Activated naive CD8-positive, alpha-beta T cell treated with anti-CD3 and anti-CD28 coated beads, Interleukin-2, amount 10 ng/mL, durations not matched to agents 7 days and 5 days (primary cell): ENCODE measurements at regions not wholly inside any gene's neighbourhood (a gene's known extent, or its start where the extent isn't known, plus 50 kb on each side); places are given as distances from the start of the nearest gene placed in this dataset.

Experiments used
- ATAC-seq: fragments of 150-1000 bp; cut with Tn5 transposase; one replicate; pipeline ENCODE4 v1.10.0; 2021; ENCODE audit warnings: low read depth, moderate library complexity
- POLR2A ChIA-PET: fragments of 350-600 bp; sonication (Branson Sonifier 250); formaldehyde crosslinking; loops from one replicate; lab custom pipeline; 2021; ENCODE audit warnings: antibody characterized with exemption; lab: Charles Lee
- DNase-seq: peaks from one replicate; pipeline ENCODE4 v3.0.0; 2021
- H3K27ac Mint-ChIP-seq: one replicate; pipeline ENCODE4 v1.8.0; 2022; ENCODE audit warnings: mild to moderate bottlenecking, mixed read lengths
- H3K27me3 Mint-ChIP-seq: one replicate; pipeline ENCODE4 v1.8.0; 2022; ENCODE audit warnings: mild to moderate bottlenecking, moderate library complexity, mixed read lengths
- H3K36me3 Mint-ChIP-seq: one replicate; pipeline ENCODE4 v1.8.0; 2021; ENCODE audit warnings: mild to moderate bottlenecking, mixed read lengths
- H3K4me1 Mint-ChIP-seq: one replicate; pipeline ENCODE4 v1.8.0; 2021; ENCODE audit warnings: mixed read lengths
- H3K4me3 Mint-ChIP-seq: one replicate; pipeline ENCODE4 v1.8.0; 2022; ENCODE audit warnings: mild to moderate bottlenecking, moderate library complexity, mixed read lengths
- H3K9me3 Mint-ChIP-seq: one replicate; pipeline ENCODE4 v1.8.0; 2021; ENCODE audit warnings: mixed read lengths

DNA sequence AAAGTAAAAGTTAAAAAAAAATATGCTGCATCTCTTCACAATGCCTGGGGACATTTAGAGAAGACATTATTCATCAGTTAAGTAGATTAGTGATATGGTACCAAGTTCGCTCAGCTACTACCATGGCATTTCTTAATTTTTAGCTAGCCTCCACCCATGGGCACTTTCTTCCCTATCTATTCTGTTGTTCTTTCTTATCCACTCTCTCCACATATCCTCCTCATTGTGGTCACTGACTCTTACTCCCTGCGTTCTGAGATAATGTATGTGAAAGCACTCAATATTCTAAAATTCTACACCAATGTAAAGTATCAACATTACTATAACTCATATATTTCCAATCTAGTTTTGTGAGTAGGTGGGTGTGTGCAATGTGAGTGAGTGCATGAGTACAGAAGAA, 609.7 kb upstream of the DAB2 start:
- H3K9me3 Mint-ChIP-seq = peaks cover 2% of the 10 kb centered on the region
- ATAC-seq (no peak), DNase-seq (no peak)
- POLR2A ChIA-PET = no interaction called here
- H3K36me3 Mint-ChIP-seq = no peaks in the 10 kb centered on the region
- peaks cover 3% of the 10 kb centered on the region for H3K4me1 Mint-ChIP-seq
- no peak overlapping the region for H3K4me3 Mint-ChIP-seq
- H3K27ac Mint-ChIP-seq = no peak overlapping the region
- H3K27me3 Mint-ChIP-seq = peaks cover 8% of the 10 kb centered on the region

DNA sequence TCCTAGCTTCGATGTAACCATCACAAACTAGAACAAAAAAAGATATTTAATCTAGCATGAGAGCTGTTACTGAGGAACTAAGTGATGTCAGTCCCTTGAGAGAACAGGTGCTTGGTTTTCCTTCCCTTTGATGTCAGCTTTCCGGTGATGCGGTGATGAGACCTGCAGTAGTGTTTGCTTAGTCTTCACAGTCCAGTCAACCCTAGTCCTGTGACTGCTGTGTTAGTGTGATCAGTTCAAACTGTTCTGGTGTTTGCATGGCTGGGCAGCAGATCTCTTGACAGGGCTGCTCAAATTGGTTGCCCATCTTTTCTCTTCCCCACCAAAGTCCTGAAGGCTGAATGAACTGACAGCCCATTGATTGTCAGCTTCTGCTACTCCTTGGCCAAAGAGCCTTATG, 608.6 kb upstream of the DAB2 start:
- Mint-ChIP-seq H3K9me3 (peaks cover 2% of the 10 kb centered on the region), H3K4me1 (peaks cover 3% of the 10 kb centered on the region), H3K27me3 (peaks cover 8% of the 10 kb centered on the region), H3K27ac (no peak overlapping the region), H3K36me3 (no peaks in the 10 kb centered on the region), H3K4me3 (no peak overlapping the region)
- POLR2A ChIA-PET = no interaction called here
- ATAC-seq (peak; percentile 85), DNase-seq (no peak)

DNA sequence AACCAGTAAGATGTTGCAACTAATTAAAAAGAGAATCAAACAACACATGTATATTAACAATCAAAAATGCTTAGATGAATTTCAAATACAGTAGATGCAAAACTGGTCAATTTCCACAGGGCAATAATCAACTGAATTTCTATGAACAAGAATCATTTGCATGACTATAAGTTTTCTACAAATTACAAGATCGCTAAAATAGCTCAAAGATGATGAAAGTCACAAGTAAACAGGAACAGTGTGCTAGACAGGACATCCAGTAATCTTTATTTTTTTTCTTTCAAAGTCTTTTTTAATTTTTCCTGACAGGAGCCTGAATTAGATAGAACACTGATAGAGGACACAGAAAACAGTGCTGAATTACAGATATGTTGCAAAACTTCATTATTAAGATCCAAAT, 608.2 kb upstream of the DAB2 start:
- H3K27me3 Mint-ChIP-seq = peaks cover 8% of the 10 kb centered on the region

DNA sequence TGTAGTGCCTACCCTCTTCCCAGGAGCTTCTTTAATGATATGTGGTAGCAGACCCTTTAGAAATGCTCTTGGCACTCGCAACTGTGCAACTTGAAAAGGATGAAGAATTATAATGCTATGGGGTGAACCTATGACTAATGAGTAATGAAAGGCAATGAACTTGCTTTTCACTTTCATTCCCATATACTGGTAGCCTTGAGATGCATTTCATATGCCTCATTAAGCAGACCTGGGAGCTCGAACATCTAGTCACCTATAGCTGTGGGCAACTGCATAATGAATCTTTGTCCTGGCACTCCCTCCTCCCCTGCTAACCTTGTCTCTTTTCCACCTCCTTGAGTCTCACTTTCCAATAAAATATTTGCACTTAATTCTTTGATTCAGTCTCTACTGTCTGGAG, 605.9 kb upstream of the DAB2 start:
- peaks cover 3% of the 10 kb centered on the region for H3K4me1 Mint-ChIP-seq
- DNase-seq (no peak), ATAC-seq (no peak)
- H3K27ac Mint-ChIP-seq = no peak overlapping the region
- POLR2A ChIA-PET = no interaction called here
- H3K27me3 Mint-ChIP-seq = peaks cover 15% of the 10 kb centered on the region
- no peaks in the 10 kb centered on the region for H3K36me3 Mint-ChIP-seq
- no peak overlapping the region for H3K4me3 Mint-ChIP-seq
- H3K9me3 Mint-ChIP-seq = peaks cover 2% of the 10 kb centered on the region

More for the DNA sequence above, 608.2 kb upstream of the DAB2 start:
- Mint-ChIP-seq H3K27ac (no peak overlapping the region), H3K4me3 (no peak overlapping the region), H3K36me3 (no peaks in the 10 kb centered on the region), H3K9me3 (peaks cover 2% of the 10 kb centered on the region), H3K4me1 (peaks cover 3% of the 10 kb centered on the region)
- POLR2A ChIA-PET = no interaction called here
- DNase-seq = no peak
- ATAC-seq = no peak

DNA sequence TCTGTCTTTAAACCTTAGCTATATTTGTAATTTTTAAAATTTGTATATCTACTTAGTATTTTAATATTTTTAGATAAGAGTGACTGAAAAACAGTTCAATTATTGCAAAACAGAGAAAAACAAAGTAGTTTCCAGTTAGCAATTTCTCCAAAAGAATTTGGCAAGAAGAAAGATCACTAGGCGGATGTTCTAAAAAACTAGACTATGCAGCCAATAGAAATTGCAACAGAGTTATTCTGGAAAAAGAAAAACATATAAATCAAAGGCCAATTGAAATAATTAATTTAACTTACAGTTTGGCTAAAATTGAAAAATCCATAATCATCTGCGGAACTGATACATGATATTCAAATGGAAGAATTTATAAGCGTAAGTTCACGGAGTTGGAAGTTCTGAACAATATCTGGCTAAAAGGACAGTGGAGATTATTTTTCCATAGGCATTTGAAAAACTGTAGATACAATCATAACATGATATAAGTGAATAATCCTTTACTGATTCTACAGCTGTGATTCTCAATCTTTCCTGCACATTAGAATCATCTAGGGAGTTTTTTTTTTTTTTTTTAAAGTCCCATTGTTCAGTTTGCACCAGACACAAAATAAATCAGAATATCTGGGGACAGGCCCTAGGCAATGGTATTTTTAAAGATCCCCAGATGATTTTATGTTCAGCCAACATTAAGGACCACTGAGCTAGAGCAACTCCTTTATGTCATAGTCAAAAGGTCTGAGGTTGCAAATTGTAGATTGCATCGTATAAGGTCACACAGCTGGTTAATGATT, 605.1 kb upstream of the DAB2 start:
- Mint-ChIP-seq H3K27me3 (peaks cover 16% of the 10 kb centered on the region), H3K36me3 (no peaks in the 10 kb centered on the region), H3K27ac (no peak overlapping the region), H3K4me3 (no peak overlapping the region), H3K4me1 (peaks cover 3% of the 10 kb centered on the region), H3K9me3 (peaks cover 2% of the 10 kb centered on the region)
- POLR2A ChIA-PET = no interaction called here
- DNase-seq (no peak), ATAC-seq (no peak)

DNA sequence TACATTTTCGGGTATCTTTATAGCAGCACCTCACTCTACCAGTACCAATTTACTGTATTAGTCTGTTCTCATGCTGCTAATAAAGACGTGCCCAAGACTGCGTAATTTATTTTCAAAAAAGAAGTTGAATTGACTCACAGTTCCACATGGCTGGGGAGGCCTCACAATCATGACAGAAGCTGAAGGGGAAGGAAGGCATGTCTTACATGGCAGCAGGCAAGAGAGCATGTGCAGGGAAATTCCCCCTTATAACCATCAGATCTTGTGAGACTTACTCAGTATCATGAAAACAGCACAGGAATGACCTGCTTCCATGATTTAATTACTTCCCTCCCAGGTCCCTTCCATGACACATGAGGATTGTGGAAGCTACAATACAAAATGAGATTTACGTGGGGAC, 602.6 kb upstream of the DAB2 start:
- no peak for ATAC-seq
- no peak for DNase-seq
- H3K4me1 Mint-ChIP-seq = no peaks in the 10 kb centered on the region
- peaks cover 3% of the 10 kb centered on the region for H3K36me3 Mint-ChIP-seq
- H3K27ac Mint-ChIP-seq = no peak overlapping the region
- peaks cover 16% of the 10 kb centered on the region for H3K27me3 Mint-ChIP-seq
- H3K9me3 Mint-ChIP-seq = peaks cover 2% of the 10 kb centered on the region
- H3K4me3 Mint-ChIP-seq = no peak overlapping the region
- POLR2A ChIA-PET = no interaction called here

DNA sequence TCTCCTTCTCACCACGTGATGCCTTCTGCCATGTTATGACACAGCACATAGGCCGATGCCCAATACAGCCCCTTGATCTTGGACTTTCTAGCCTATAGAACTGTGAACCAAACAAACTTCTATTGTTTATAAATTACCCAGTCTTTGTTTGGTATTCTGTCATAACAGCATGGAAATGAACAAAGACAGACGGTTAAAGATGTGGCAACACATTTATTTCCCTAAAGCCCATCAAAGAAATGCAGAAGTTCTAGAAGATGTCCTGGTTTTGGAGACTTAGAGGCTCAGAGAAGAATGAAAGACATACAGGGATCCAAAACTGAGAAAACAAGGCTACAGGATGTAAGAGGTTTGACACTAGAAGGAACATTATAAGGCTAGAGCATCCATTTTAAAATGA, 600.8 kb upstream of the DAB2 start:
- peaks cover 3% of the 10 kb centered on the region for H3K36me3 Mint-ChIP-seq
- ATAC-seq (no peak), DNase-seq (no peak)
- no peaks in the 10 kb centered on the region for H3K9me3 Mint-ChIP-seq
- H3K4me1 Mint-ChIP-seq = no peaks in the 10 kb centered on the region
- POLR2A ChIA-PET = no interaction called here
- peaks cover 10% of the 10 kb centered on the region for H3K27me3 Mint-ChIP-seq
- no peak overlapping the region for H3K27ac Mint-ChIP-seq
- H3K4me3 Mint-ChIP-seq = no peak overlapping the region

DNA sequence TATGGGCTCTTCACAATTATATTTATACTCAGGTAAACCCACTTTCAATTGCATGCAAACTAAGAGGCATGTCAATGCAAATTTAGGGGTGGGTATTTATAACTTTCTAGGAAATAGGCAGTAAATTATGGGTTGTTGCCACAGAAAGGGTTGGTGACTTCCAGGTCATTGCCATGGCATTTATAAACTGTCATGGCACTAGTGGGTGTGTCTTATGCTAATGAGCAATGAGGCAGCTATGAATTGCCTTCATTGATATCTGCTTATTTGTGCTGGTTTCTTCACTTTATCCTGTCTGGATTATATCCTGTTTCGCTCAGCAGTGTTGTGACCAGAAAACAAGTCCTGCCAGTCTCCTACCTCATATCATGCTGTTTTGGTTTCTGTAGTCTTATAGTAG, 597.3 kb upstream of the DAB2 start:
- no peak overlapping the region for H3K4me3 Mint-ChIP-seq
- H3K36me3 Mint-ChIP-seq = peaks cover 3% of the 10 kb centered on the region
- H3K4me1 Mint-ChIP-seq = no peaks in the 10 kb centered on the region
- H3K27ac Mint-ChIP-seq = no peak overlapping the region
- H3K9me3 Mint-ChIP-seq = no peaks in the 10 kb centered on the region
- ATAC-seq (no peak), DNase-seq (no peak)
- POLR2A ChIA-PET = no interaction called here
- peaks cover 20% of the 10 kb centered on the region for H3K27me3 Mint-ChIP-seq

DNA sequence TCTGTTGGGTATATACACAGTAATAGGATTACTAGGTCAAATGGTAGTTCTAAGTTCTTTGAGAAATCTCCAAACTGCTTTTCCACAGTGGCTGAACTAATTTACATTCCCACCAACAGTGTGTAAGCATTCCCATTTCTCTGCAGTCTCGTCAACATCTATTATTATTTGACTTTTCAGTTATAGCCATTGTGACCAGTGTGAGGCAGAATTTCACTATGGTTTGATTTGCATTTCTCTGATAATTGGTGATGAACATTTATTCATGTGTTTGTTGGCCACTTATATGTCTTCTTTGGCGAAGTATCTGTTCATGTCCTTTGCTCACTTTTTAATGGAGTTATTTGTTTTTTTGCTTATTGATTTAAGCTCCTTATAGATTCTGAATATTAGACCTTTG, 596.2 kb upstream of the DAB2 start:
- no peak for DNase-seq
- POLR2A ChIA-PET = no interaction called here
- peaks cover 15% of the 10 kb centered on the region for H3K27me3 Mint-ChIP-seq
- H3K4me1 Mint-ChIP-seq = no peaks in the 10 kb centered on the region
- peaks cover 3% of the 10 kb centered on the region for H3K36me3 Mint-ChIP-seq
- no peak overlapping the region for H3K27ac Mint-ChIP-seq
- no peak for ATAC-seq
- no peaks in the 10 kb centered on the region for H3K9me3 Mint-ChIP-seq
- H3K4me3 Mint-ChIP-seq = no peak overlapping the region

DNA sequence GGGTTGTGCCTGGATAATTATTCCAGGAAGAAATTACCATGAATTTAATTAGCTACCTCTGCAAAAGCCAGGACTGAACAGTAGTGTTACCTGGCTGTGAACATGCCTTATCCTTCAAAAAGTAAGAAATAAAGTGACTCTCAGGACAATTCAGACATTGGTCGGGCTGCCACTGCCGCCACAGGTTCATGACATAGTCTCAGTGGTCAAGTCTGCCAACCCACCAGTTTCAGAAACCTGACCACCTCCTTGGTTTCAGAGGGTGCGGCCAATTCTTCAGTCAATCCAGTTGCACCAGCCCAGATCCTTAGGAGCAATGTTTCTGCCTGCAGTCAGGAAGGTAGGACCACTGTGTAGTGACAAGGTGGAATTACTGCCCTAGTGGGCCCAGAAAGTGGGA, 593.1 kb upstream of the DAB2 start:
- Mint-ChIP-seq H3K27ac (no peak overlapping the region), H3K9me3 (no peaks in the 10 kb centered on the region), H3K4me1 (no peaks in the 10 kb centered on the region), H3K4me3 (no peak overlapping the region), H3K36me3 (no peaks in the 10 kb centered on the region), H3K27me3 (peaks cover 17% of the 10 kb centered on the region)
- POLR2A ChIA-PET = no interaction called here
- DNase-seq (no peak), ATAC-seq (no peak)

DNA sequence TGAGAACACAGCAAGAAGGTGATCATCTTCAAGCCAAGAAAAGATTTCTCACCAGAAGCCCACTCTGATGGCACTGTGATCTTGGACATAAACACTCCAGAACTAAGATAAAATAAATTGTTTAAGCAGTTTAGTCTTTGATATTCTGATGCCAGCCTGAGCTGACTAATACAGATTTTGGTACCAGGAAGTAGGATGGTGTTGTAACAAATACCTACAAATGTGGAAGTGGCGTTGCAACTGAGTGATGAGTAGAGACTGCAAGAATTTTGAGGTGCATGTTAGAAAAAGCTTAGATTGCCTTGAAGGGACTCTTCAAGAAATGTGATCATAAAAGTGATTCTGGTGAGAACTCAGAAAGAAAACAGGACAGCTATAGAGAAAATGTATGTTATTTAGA, 592.4 kb upstream of the DAB2 start:
- Mint-ChIP-seq H3K9me3 (no peaks in the 10 kb centered on the region), H3K27me3 (peaks cover 17% of the 10 kb centered on the region), H3K36me3 (no peaks in the 10 kb centered on the region), H3K4me3 (no peak overlapping the region), H3K27ac (no peak overlapping the region), H3K4me1 (no peaks in the 10 kb centered on the region)
- DNase-seq = no peak
- ATAC-seq = no peak
- POLR2A ChIA-PET = no interaction called here

DNA sequence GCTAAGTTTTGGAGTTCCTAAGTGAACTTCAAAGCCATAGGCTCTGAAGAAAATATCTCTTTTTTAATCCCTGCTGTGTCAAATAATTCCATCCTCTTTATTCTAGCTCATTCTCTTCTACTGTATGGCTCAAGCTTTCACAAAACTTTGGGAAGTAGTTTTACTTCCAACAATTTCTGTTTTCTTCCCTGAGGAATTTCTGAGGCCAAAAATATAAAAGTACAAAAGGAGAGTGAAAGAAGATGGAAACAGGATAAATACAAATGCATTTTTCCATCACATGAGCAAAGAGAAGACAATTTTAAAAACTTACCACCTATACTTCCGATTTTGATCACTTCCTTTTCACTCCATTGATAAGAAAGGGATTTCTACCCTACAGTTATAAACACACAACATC, 585.7 kb upstream of the DAB2 start:
- POLR2A ChIA-PET = no interaction called here
- Mint-ChIP-seq H3K27ac (no peak overlapping the region), H3K27me3 (peaks cover 3% of the 10 kb centered on the region), H3K36me3 (no peaks in the 10 kb centered on the region), H3K9me3 (no peaks in the 10 kb centered on the region), H3K4me1 (no peaks in the 10 kb centered on the region), H3K4me3 (no peak overlapping the region)
- no peak for DNase-seq
- ATAC-seq = no peak

DNA sequence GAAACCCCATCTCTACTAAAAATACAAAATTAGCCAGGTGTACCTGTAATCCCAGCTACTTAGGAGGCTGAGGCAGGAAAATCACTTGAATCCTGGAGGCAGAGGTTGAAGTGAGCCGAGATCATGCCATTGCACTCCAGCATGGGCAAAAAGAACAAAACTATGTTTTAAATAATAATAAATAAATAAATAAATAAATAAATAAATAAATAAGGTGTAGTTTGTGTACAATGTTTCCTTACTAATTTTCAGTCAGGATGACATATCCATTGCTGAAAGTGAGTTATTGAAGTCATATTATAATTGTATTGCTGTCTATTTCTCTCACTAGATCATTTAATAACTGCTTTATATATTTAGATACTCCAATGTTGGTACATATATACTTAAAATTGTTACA, 581.5 kb upstream of the DAB2 start:
- H3K4me1 Mint-ChIP-seq = no peaks in the 10 kb centered on the region
- no peak for DNase-seq
- peaks cover 9% of the 10 kb centered on the region for H3K27me3 Mint-ChIP-seq
- POLR2A ChIA-PET = no interaction called here
- H3K9me3 Mint-ChIP-seq = no peaks in the 10 kb centered on the region
- no peak for ATAC-seq
- no peak overlapping the region for H3K4me3 Mint-ChIP-seq
- H3K36me3 Mint-ChIP-seq = no peaks in the 10 kb centered on the region
- H3K27ac Mint-ChIP-seq = no peak overlapping the region

DNA sequence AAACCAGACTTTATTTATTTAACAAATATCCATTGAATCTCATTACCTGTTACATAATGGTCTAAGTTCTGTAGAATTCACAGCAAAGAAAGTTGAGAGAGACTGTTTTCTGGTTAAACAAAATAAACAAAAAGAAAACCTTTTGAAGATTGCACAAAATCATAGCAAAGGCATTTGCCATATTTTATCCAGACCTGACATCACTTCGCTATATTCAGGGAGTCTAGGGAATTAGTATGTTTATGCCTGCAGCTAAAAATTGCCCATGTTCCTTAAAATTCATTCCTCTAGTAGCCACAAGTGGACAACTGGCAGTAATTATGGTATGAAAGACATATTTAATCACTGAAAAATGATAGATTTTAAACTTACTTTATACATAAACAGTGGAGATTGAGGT, 577.0 kb upstream of the DAB2 start:
- H3K36me3 Mint-ChIP-seq = no peaks in the 10 kb centered on the region
- POLR2A ChIA-PET = no interaction called here
- H3K27me3 Mint-ChIP-seq = peaks cover 12% of the 10 kb centered on the region
- no peaks in the 10 kb centered on the region for H3K9me3 Mint-ChIP-seq
- ATAC-seq (no peak), DNase-seq (no peak)
- no peak overlapping the region for H3K27ac Mint-ChIP-seq
- H3K4me1 Mint-ChIP-seq = no peaks in the 10 kb centered on the region
- H3K4me3 Mint-ChIP-seq = no peak overlapping the region
